ENCODE measurements at regions not wholly inside any gene's neighbourhood (a gene's known extent, or its start where the extent isn't known, plus 50 kb on each side); places are given as distances from the start of the nearest gene placed in this dataset.

GRCh38 chr2:103734911-103735310 is 973.1 kb downstream of the TMEM182 start:
- TF ChIP-seq GABPA (IDR thresholded peaks at IDR 0.05; ENCODE audit: low read depth) (no peak), REST (IDR thresholded peaks at IDR 0.05; ENCODE audit: insufficient replicate concordance, low read depth) (no peak), CTCF (IDR thresholded peaks at IDR 0.05; ENCODE audit: insufficient read depth, low read length) (no peak), POLR2AphosphoS5 (IDR thresholded peaks at IDR 0.05; ENCODE audit: low read depth) (no peak), SPI1 (IDR thresholded peaks at IDR 0.05; ENCODE audit: borderline replicate concordance, low read depth) (no peak)
- no peak for DNase-seq (ENCODE audit: low read depth in 1 of 2, low spot score in 1 of 2)
- no peak overlapping the region for H3K4me3 ChIP-seq (replicated peaks; ENCODE audit: insufficient read depth, low read length)
- no peaks in the 10 kb centered on the region for H3K27me3 ChIP-seq (ENCODE audit: insufficient read depth, poor library complexity, severe bottlenecking)
- no peak overlapping the region for H3K27ac ChIP-seq (replicated peaks)

- no peak for DNase-seq (ENCODE audit: low read depth in 1 of 2, low spot score in 1 of 2)
- TF ChIP-seq POLR2AphosphoS5 (IDR thresholded peaks at IDR 0.05; ENCODE audit: low read depth) (no peak), CTCF (IDR thresholded peaks at IDR 0.05; ENCODE audit: insufficient read depth, low read length) (no peak), GABPA (IDR thresholded peaks at IDR 0.05; ENCODE audit: low read depth) (no peak), REST (IDR thresholded peaks at IDR 0.05; ENCODE audit: insufficient replicate concordance, low read depth) (no peak), SPI1 (IDR thresholded peaks at IDR 0.05; ENCODE audit: borderline replicate concordance, low read depth) (no peak)
- Histone ChIP-seq H3K27ac (replicated peaks) (no peak overlapping the region), H3K27me3 (ENCODE audit: insufficient read depth, poor library complexity, severe bottlenecking) (no peaks in the 10 kb centered on the region), H3K4me3 (replicated peaks; ENCODE audit: insufficient read depth, low read length) (no peak overlapping the region)
Observed at GRCh38 chr2:103738108-103738507, 976.3 kb downstream of the TMEM182 start.

GRCh38 chr2:103738606-103739005 is 976.8 kb downstream of the TMEM182 start:
- TF ChIP-seq SPI1 (IDR thresholded peaks at IDR 0.05; ENCODE audit: borderline replicate concordance, low read depth) (no peak), CTCF (IDR thresholded peaks at IDR 0.05; ENCODE audit: insufficient read depth, low read length) (no peak), POLR2AphosphoS5 (IDR thresholded peaks at IDR 0.05; ENCODE audit: low read depth) (no peak), REST (IDR thresholded peaks at IDR 0.05; ENCODE audit: insufficient replicate concordance, low read depth) (no peak), GABPA (IDR thresholded peaks at IDR 0.05; ENCODE audit: low read depth) (no peak)
- no peaks in the 10 kb centered on the region for H3K27me3 ChIP-seq (ENCODE audit: insufficient read depth, poor library complexity, severe bottlenecking)
- no peak for DNase-seq (ENCODE audit: low read depth in 1 of 2, low spot score in 1 of 2)
- H3K4me3 ChIP-seq (replicated peaks; ENCODE audit: insufficient read depth, low read length) = no peak overlapping the region
- no peak overlapping the region for H3K27ac ChIP-seq (replicated peaks)

Data from HL-60 (cell line).